HG03520 (cell line): ENCODE measurements at regions not wholly inside any gene's neighbourhood (a gene's known extent, or its start where the extent isn't known, plus 50 kb on each side); places are given as distances from the start of the nearest gene placed in this dataset.

Source experiments
- ATAC-seq: cut with Tn5 transposase; IDR thresholded peaks from one replicate; pipeline ENCODE4 v1.9.1; 2021; ENCODE audit warnings: mild to moderate bottlenecking, moderate library complexity; ENCODE audit not compliant: unreplicated experiment

GRCh38 chr12:28933176-28933575 is 215.9 kb upstream of the FAR2 start:
- ATAC-seq = no peak

- no peak for ATAC-seq
Measured at GRCh38 chr12:28933864-28934527, 215.1 kb upstream of the FAR2 start.

- no peak for ATAC-seq
Measured at GRCh38 chr12:28936221-28936620, 212.9 kb upstream of the FAR2 start.

GRCh38 chr12:28936711-28937110 is 212.4 kb upstream of the FAR2 start:
- ATAC-seq = no peak

- ATAC-seq = no peak
Measured at GRCh38 chr12:28937196-28937595, 211.9 kb upstream of the FAR2 start.

- no peak for ATAC-seq
Measured at GRCh38 chr12:28938056-28938455, 211.0 kb upstream of the FAR2 start.

- ATAC-seq = no peak
Measured at GRCh38 chr12:28938581-28939235, 210.4 kb upstream of the FAR2 start.

GRCh38 chr12:28939427-28939826 is 209.7 kb upstream of the FAR2 start:
- ATAC-seq = no peak

- no peak for ATAC-seq
Measured at GRCh38 chr12:28941248-28941647, 207.8 kb upstream of the FAR2 start.

- ATAC-seq = no peak
Measured at GRCh38 chr12:28946361-28946760, 202.7 kb upstream of the FAR2 start.

GRCh38 chr12:28948685-28949084 is 200.4 kb upstream of the FAR2 start:
- no peak for ATAC-seq

- no peak for ATAC-seq
Measured at GRCh38 chr12:28949184-28949583, 199.9 kb upstream of the FAR2 start.

- ATAC-seq = no peak
Measured at GRCh38 chr12:28950049-28950448, 199.0 kb upstream of the FAR2 start.

- no peak for ATAC-seq
Measured at GRCh38 chr12:28951935-28952334, 197.1 kb upstream of the FAR2 start.

- ATAC-seq = no peak
Measured at GRCh38 chr12:28954333-28954732, 194.7 kb upstream of the FAR2 start.

GRCh38 chr12:28955491-28955890 is 193.6 kb upstream of the FAR2 start:
- no peak for ATAC-seq

- ATAC-seq = no peak
Measured at GRCh38 chr12:28955931-28956330, 193.1 kb upstream of the FAR2 start.

GRCh38 chr12:28958553-28959195 is 190.4 kb upstream of the FAR2 start:
- no peak for ATAC-seq

GRCh38 chr12:28961948-28962384 is 187.1 kb upstream of the FAR2 start:
- ATAC-seq = no peak

GRCh38 chr12:28963554-28963953 is 185.5 kb upstream of the FAR2 start:
- ATAC-seq = no peak

GRCh38 chr12:28966046-28966780 is 182.9 kb upstream of the FAR2 start:
- no peak for ATAC-seq

- ATAC-seq = no peak
Measured at GRCh38 chr12:28967426-28967825, 181.7 kb upstream of the FAR2 start.
